ENCODE measurements at regions not wholly inside any gene's neighbourhood (a gene's known extent, or its start where the extent isn't known, plus 50 kb on each side); places are given as distances from the start of the nearest gene placed in this dataset.

- Histone ChIP-seq H3K4me1 (peaks cover 0 to 3% of the 10 kb centered on the region in 2 donors), H3K9me3 (no peaks in the 10 kb centered on the region), H3K27me3 (no peaks in the 10 kb centered on the region), H3K27ac (no peak overlapping the region), H3K36me3 (no peaks in the 10 kb centered on the region), H3K4me3 (no peak overlapping the region)
- intact Hi-C loops (cut with DNase I) = no loop called here
- TF ChIP-seq, protein P1, sequence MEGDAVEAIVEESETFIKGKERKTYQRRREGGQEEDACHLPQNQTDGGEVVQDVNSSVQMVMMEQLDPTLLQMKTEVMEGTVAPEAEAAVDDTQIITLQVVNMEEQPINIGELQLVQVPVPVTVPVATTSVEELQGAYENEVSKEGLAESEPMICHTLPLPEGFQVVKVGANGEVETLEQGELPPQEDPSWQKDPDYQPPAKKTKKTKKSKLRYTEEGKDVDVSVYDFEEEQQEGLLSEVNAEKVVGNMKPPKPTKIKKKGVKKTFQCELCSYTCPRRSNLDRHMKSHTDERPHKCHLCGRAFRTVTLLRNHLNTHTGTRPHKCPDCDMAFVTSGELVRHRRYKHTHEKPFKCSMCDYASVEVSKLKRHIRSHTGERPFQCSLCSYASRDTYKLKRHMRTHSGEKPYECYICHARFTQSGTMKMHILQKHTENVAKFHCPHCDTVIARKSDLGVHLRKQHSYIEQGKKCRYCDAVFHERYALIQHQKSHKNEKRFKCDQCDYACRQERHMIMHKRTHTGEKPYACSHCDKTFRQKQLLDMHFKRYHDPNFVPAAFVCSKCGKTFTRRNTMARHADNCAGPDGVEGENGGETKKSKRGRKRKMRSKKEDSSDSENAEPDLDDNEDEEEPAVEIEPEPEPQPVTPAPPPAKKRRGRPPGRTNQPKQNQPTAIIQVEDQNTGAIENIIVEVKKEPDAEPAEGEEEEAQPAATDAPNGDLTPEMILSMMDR (IDR thresholded peaks at IDR 0.05) = no peak
- DNase-seq (no peak), ATAC-seq (no peak)
Observed at GRCh38 chr5:143898381-143898780, 86.4 kb downstream of the HMHB1 start.

- DNase-seq = peak in 1 of 4 donors; percentile 15
- intact Hi-C loops (cut with DNase I) = no loop called here
- H3K9me3 ChIP-seq = no peaks in the 10 kb centered on the region
- TF ChIP-seq, protein P1 (IDR thresholded peaks at IDR 0.05) = no peak
- H3K27ac ChIP-seq = no peak overlapping the region
- ATAC-seq = no peak
- no peaks in the 10 kb centered on the region for H3K27me3 ChIP-seq
- no peaks in the 10 kb centered on the region for H3K36me3 ChIP-seq
- no peak overlapping the region for H3K4me3 ChIP-seq
- H3K4me1 ChIP-seq = peaks cover 0 to 3% of the 10 kb centered on the region in 2 donors
Observed at GRCh38 chr5:143898916-143899591, 87.1 kb downstream of the HMHB1 start.

DNA sequence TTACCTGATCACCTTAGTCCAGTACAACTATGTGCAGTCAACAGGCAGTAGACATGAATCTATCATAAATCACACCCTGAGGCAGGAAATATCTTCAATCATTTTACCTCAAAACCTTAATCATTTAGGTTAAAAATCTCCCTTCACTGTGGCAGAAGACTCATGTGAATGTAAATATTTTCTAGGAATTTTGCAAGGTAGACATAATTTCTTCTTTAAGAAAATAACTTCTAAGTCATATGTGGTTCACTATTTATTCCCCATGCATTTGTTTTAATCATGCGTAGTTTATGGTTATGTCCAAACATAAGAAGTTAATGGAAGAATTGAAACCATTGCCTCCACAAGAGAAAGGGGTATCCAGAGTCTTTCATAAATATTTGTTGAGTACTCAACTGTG lies 97.0 kb downstream of the HMHB1 start:
- H3K9me3 ChIP-seq = no peaks in the 10 kb centered on the region
- H3K27ac ChIP-seq = no peak overlapping the region
- no peaks in the 10 kb centered on the region for H3K4me1 ChIP-seq
- H3K27me3 ChIP-seq = no peaks in the 10 kb centered on the region
- no peak overlapping the region for H3K4me3 ChIP-seq
- intact Hi-C loops (cut with DNase I) = no loop called here
- DNase-seq (no peak), ATAC-seq (no peak)
- H3K36me3 ChIP-seq = no peaks in the 10 kb centered on the region
- TF ChIP-seq, protein P1 (IDR thresholded peaks at IDR 0.05) = no peak

DNA sequence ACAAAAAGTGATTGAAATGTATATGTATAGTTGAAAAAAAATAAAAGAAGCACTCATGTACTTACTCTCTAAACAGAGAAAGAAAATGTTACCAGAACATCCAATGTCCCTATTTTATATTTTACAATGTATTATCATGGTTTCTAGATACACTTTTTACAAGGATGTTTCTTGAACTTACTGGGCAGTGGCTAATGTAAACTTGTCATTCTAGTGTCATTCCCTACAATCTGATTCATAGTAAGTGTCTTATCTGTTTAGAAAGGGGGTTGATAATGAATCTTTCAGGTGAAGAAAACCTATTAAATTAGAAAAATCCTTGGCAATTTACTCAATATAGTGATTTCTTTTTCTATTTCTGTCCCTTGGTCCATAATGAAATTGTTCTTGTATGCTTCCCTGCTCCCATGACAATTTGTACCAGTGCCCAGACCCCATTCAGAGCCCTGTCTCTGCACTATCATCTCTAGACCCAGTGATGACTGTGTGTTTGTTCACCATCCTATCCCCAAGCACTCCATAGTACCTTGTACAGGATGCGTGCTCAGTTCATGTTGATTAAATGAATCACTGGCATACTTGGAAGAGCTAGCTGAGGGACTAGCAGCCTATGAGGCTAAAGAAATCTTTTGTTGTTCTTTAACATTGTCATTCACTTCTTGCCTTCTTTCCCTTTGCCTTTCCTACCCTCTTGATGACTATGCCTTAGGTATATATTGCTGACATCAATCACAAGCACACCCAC lies 101.2 kb downstream of the HMHB1 start:
- Histone ChIP-seq H3K36me3 (no peaks in the 10 kb centered on the region), H3K27me3 (no peaks in the 10 kb centered on the region), H3K4me3 (no peak overlapping the region), H3K4me1 (no peaks in the 10 kb centered on the region), H3K27ac (no peak overlapping the region), H3K9me3 (no peaks in the 10 kb centered on the region)
- intact Hi-C loops (cut with DNase I) = no loop called here
- TF ChIP-seq, protein P1 (IDR thresholded peaks at IDR 0.05) = no peak
- no peak for DNase-seq
- no peak for ATAC-seq

- DNase-seq = no peak
Observed at GRCh38 chr5:143914756-143915155, 102.8 kb downstream of the HMHB1 start.

More at GRCh38 chr5:143914756-143915155, 102.8 kb downstream of the HMHB1 start:
- Histone ChIP-seq H3K27ac (no peak overlapping the region), H3K4me1 (no peaks in the 10 kb centered on the region), H3K4me3 (no peak overlapping the region), H3K9me3 (no peaks in the 10 kb centered on the region), H3K27me3 (no peaks in the 10 kb centered on the region), H3K36me3 (no peaks in the 10 kb centered on the region)
- no peak for ATAC-seq
- intact Hi-C loops (cut with DNase I) = no loop called here
- TF ChIP-seq, protein P1 (IDR thresholded peaks at IDR 0.05) = no peak

Data from left lung (tissue), 4 donors.